AG09309 (cell line): ENCODE measurements at regions not wholly inside any gene's neighbourhood (a gene's known extent, or its start where the extent isn't known, plus 50 kb on each side); places are given as distances from the start of the nearest gene placed in this dataset.
"Not testable (repeated sequence)": the region's sequence is repeated elsewhere in the genome, so short reads cannot be mapped to it uniquely, and the experiment has no call there.

Experiments
- DNase-seq: peaks from one replicate; pipeline ENCODE4 v3.0.0-alpha.2; 2010; ENCODE audit warnings: low read depth
- H3K4me3 ChIP-seq: 2 replicates; pipeline ENCODE4 v1.5.1; 2011; ENCODE audit warnings: mild to moderate bottlenecking, low read depth, low read length, moderate library complexity; ENCODE audit not compliant: control insufficient read depth
- TF ChIP-seq, protein P1 (sequence below): IDR thresholded peaks from 2 replicates; pipeline ENCODE4 v1.5.1; 2011; ENCODE audit warnings: mild to moderate bottlenecking, low read depth, low read length, inconsistent platforms; ENCODE audit not compliant: insufficient read depth, control insufficient read depth; ENCODE audit errors: missing control alignments

- no peak for DNase-seq
- TF ChIP-seq, protein P1, sequence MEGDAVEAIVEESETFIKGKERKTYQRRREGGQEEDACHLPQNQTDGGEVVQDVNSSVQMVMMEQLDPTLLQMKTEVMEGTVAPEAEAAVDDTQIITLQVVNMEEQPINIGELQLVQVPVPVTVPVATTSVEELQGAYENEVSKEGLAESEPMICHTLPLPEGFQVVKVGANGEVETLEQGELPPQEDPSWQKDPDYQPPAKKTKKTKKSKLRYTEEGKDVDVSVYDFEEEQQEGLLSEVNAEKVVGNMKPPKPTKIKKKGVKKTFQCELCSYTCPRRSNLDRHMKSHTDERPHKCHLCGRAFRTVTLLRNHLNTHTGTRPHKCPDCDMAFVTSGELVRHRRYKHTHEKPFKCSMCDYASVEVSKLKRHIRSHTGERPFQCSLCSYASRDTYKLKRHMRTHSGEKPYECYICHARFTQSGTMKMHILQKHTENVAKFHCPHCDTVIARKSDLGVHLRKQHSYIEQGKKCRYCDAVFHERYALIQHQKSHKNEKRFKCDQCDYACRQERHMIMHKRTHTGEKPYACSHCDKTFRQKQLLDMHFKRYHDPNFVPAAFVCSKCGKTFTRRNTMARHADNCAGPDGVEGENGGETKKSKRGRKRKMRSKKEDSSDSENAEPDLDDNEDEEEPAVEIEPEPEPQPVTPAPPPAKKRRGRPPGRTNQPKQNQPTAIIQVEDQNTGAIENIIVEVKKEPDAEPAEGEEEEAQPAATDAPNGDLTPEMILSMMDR = no peak
- no peak overlapping the region for H3K4me3 ChIP-seq
Measured at GRCh38 chr22:22731374-22731676, 86.9 kb downstream of the GGTLC2 start.

DNA sequence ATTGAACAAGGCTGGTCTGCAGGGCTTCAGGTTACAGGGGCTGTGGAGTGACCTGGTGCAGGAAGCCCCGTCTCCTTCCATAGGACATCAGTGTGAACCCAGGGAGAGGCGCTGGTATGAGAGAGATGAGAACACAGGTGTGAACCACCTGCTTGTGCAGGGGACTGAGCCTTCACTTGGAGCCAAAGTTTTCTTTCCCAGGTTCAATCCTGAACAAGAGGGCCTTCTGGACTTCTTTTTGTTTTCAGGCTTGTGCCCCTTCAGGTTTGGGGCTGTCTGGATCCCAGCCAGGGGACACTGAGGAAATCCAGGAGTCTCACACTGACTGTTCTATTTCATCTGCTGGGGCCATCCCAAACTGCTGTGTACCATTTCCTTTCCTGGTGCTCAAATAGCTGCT, 88.6 kb downstream of the GGTLC2 start:
- not testable (repeated sequence) for H3K4me3 ChIP-seq, DNase-seq

GRCh38 chr22:22733881-22734373, 89.5 kb downstream of the GGTLC2 start:
- TF ChIP-seq, protein P1 = no peak
- DNase-seq = no peak
- no peak overlapping the region for H3K4me3 ChIP-seq

DNA sequence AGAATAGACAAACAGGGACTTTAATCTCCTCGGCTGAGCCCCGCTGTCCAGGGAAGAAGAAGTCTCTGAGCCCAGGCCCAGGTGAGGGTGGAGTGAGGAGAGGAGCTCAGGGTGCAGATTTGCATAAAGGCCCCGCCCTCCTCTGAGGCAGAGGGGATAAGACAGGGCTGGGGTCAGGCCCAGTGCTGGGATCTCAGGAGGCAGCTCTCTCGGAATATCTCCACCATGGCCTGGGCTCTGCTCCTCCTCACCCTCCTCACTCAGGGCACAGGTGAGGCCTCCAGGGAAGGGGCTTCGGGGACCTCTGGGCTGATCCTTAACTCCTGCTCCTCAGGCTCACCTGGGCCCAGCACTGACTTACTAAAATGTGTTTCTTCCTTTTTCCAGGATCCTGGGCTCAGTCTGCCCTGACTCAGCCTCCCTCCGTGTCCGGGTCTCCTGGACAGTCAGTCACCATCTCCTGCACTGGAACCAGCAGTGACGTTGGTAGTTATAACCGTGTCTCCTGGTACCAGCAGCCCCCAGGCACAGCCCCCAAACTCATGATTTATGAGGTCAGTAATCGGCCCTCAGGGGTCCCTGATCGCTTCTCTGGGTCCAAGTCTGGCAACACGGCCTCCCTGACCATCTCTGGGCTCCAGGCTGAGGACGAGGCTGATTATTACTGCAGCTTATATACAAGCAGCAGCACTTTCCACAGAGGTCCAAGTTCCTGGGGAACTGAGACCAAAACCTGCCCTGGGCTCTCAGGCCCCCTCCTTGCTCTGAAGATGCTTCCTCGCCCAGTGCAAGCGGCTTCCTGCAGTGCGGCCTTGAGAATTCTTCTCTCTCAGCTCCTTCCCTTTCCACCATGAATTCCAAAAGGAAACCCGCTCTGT, 90.2 kb downstream of the GGTLC2 start:
- not testable (repeated sequence) for DNase-seq, H3K4me3 ChIP-seq

- H3K4me3 ChIP-seq, DNase-seq: not testable (repeated sequence)
Measured at GRCh38 chr22:22735276-22735675, 90.9 kb downstream of the GGTLC2 start.

DNA sequence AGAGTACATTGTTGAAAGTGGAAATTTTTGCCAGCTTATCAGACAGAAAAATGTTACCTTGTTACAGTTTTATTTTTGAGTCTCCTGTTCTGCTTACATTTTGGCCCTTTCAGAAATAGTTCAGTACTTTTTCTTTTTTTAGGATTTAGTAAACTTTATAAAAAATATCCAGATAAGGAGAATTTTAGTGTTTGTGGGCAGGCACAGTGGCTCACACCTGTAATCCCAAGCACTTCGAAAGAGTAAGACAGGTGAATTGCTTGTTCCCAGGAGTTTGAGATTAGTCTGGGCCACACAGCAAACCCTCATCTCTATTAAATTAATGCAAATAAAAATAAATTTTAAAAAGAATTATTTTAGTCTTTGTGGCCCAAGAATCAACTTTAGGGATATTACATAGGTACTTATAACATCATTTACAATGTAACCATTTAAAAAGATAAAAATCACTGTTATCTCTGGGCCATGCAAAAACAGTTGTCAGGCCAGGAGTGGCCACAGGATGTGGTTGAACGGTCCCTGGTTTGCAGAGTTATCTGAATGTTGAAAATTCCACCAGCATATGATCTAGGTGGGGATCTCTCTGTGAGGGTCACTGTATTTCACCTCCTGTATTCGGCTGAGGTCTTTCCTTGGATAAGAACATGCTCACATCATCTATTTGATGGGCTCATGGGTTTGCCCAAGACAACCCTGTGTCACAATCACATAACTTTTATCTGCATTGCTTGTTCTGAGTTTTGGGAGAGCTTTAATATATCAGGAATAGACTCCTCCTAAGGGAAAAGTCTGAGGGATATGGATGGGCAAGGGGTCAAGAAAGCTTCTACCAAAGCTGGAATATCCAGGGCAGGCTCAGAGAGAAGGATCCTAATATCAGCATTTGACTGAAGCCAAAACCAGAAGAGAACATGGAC, 91.5 kb downstream of the GGTLC2 start:
- no peak overlapping the region for H3K4me3 ChIP-seq
- DNase-seq = no peak
- TF ChIP-seq, protein P1 = no peak

DNA sequence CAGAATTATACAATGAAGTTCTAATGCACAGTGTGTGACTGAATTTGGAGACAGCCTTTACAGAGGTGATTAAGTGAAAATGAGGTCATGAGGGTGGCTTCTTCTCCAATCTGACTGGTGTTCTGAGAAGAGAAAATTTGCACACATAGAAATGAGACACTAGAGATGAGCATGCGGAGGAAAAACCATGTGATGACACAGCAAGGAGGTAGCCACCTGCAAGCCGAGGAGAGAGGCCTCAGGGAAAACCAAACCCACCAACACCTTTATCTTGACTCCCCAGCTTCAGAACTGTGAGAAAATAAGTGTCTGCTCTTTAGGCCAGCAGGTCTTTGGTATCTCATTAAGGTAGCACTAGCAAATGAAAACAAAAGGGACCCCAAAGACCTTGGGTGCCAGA, 93.2 kb downstream of the GGTLC2 start:
- TF ChIP-seq, protein P1 = no peak

GRCh38 chr22:22738959-22739585, 94.7 kb downstream of the GGTLC2 start:
- no peak for DNase-seq
- H3K4me3 ChIP-seq = no peak overlapping the region
- TF ChIP-seq, protein P1 = no peak

More for the DNA sequence above, 93.2 kb downstream of the GGTLC2 start:
- H3K4me3 ChIP-seq = no peak overlapping the region
- no peak for DNase-seq
